Skeletal muscle tissue (tissue), 3 donors: ENCODE measurements at regions not wholly inside any gene's neighbourhood (a gene's known extent, or its start where the extent isn't known, plus 50 kb on each side); places are given as distances from the start of the nearest gene placed in this dataset.
"Not testable (repeated sequence)": the region's sequence is repeated elsewhere in the genome, so short reads cannot be mapped to it uniquely, and the experiment has no call there.

Experiments used
- H3K27ac ChIP-seq: one replicate; pipeline ENCODE4 v1.7.0; 2013; ENCODE audit warnings: mild to moderate bottlenecking, low read depth, low read length, inconsistent platforms
- H3K27me3 ChIP-seq, 3 donors: one replicate each; pipeline ENCODE4 v1.7.0; 2013; ENCODE audit warnings: low read length in 3 of 3; ENCODE audit not compliant: control insufficient read depth in 3 of 3, insufficient read depth in 3 of 3
- H3K36me3 ChIP-seq, 3 donors: one replicate each; pipeline ENCODE4 v1.7.0; 2013; ENCODE audit warnings: low read length in 3 of 3; ENCODE audit not compliant: control insufficient read depth in 3 of 3, insufficient read depth in 3 of 3
- H3K4me1 ChIP-seq, 3 donors: one replicate each; pipeline ENCODE4 v1.7.0; 2013; ENCODE audit warnings: low read length in 3 of 3, mild to moderate bottlenecking in 3 of 3; ENCODE audit not compliant: control insufficient read depth in 3 of 3, insufficient read depth in 3 of 3
- H3K4me3 ChIP-seq, 3 donors: one replicate each; pipeline ENCODE4 v1.7.0; 2013; ENCODE audit warnings: low read length in 3 of 3
- H3K9ac ChIP-seq, 3 donors: one replicate each; pipeline ENCODE4 v1.7.0; 2013; ENCODE audit warnings: low read length in 3 of 3, mild to moderate bottlenecking in 3 of 3, moderate library complexity in 2 of 3, low read depth in 1 of 3
- H3K9me3 ChIP-seq, 3 donors: one replicate each; pipeline ENCODE4 v1.7.0; 2013; ENCODE audit warnings: low read length in 3 of 3; ENCODE audit not compliant: control insufficient read depth in 3 of 3
- donor health status: Osteomylitis.

- Histone ChIP-seq H3K36me3 (no peaks in the 10 kb centered on the region), H3K9ac (no peak overlapping the region), H3K4me1 (peaks cover 0 to 4% (median 0%) of the 10 kb centered on the region in 3 donors), H3K4me3 (no peak overlapping the region), H3K27ac (no peak overlapping the region), H3K27me3 (no peaks in the 10 kb centered on the region), H3K9me3 (peaks cover 0 to 4% (median 2%) of the 10 kb centered on the region in 3 donors)
These were observed 138.0 kb upstream of the KLF6 start for GRCh38 chr10:3923033-3923432.

DNA sequence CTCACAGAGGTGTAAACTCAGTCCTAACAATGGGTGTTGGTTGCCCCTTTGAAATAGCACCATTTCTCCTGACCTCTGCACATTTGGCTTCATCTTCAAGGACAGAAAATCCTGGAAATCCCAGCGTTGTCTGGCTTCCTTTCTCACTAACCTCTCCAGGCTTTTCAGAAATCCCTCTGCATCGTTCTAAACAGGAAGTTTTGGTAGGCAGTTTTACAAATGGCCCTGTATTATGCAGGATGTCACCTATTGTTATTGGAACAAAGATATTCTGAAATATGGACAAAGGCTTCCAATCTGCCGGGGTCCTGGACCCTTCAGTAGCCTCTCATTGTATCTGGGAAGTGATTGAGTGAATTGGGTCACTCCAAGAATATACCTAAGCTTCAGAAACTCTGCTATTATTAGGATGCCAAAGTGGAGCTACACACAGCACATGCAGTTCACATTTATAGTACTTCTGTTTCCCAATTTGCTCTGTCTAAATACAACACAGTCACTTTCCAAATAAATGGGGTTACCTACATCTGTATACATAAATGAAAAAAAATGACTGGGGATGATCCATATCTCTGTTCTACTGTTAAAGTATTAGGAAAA lies 134.8 kb upstream of the KLF6 start:
- H3K9me3 ChIP-seq: peaks cover 1 to 4% (median 2%) of the 10 kb centered on the region in 3 donors
- H3K27me3 ChIP-seq: no peaks in the 10 kb centered on the region
- no peak overlapping the region for H3K9ac ChIP-seq
- H3K4me3 ChIP-seq: no peak overlapping the region
- no peak overlapping the region for H3K27ac ChIP-seq
- H3K36me3 ChIP-seq: no peaks in the 10 kb centered on the region
- peaks cover 0 to 5% (median 0%) of the 10 kb centered on the region in 3 donors for H3K4me1 ChIP-seq

GRCh38 chr10:3917392-3917791 lies 132.4 kb upstream of the KLF6 start:
- H3K9me3 ChIP-seq, H3K27me3 ChIP-seq, H3K27ac ChIP-seq, H3K9ac ChIP-seq, H3K36me3 ChIP-seq, H3K4me3 ChIP-seq, H3K4me1 ChIP-seq: not testable (repeated sequence)

GRCh38 chr10:3914733-3915132 lies 129.7 kb upstream of the KLF6 start:
- Histone ChIP-seq H3K9ac (no peak overlapping the region), H3K4me1 (peaks cover 2 to 10% (median 8%) of the 10 kb centered on the region in 3 donors), H3K9me3 (peaks cover 2 to 4% (median 3%) of the 10 kb centered on the region in 3 donors), H3K4me3 (no peak overlapping the region), H3K27me3 (no peaks in the 10 kb centered on the region), H3K36me3 (no peaks in the 10 kb centered on the region), H3K27ac (no peak overlapping the region)

GRCh38 chr10:3911713-3912442 lies 126.9 kb upstream of the KLF6 start:
- Histone ChIP-seq H3K27me3 (no peaks in the 10 kb centered on the region), H3K4me3 (peak overlapping the region in 2 of 3 donors; percentile 29 to 38), H3K9me3 (peaks cover 0 to 3% (median 0%) of the 10 kb centered on the region in 3 donors), H3K9ac (peak overlapping the region in 1 of 3 donors; percentile 4), H3K36me3 (no peaks in the 10 kb centered on the region), H3K4me1 (peaks cover 11 to 22% (median 21%) of the 10 kb centered on the region in 3 donors), H3K27ac (peak overlapping the region; percentile 38)

- H3K4me3 ChIP-seq: peak overlapping the region in 1 of 3 donors; percentile 29
- H3K36me3 ChIP-seq: no peaks in the 10 kb centered on the region
- peak overlapping the region in 1 of 3 donors; percentile 4 for H3K9ac ChIP-seq
- H3K9me3 ChIP-seq: peaks cover 0 to 3% (median 0%) of the 10 kb centered on the region in 3 donors
- H3K4me1 ChIP-seq: peaks cover 11 to 22% (median 21%) of the 10 kb centered on the region in 3 donors
- H3K27ac ChIP-seq: peak overlapping the region; percentile 38
- H3K27me3 ChIP-seq: no peaks in the 10 kb centered on the region
These were observed 126.2 kb upstream of the KLF6 start for GRCh38 chr10:3911241-3911640.

GRCh38 chr10:3909339-3909738 lies 124.3 kb upstream of the KLF6 start:
- H3K4me3 ChIP-seq: peak overlapping the region in 2 of 3 donors; percentile 2 to 55
- no peaks in the 10 kb centered on the region for H3K9me3 ChIP-seq
- H3K27ac ChIP-seq: peak overlapping the region; percentile 41
- peak overlapping the region in 1 of 3 donors; percentile 64 for H3K9ac ChIP-seq
- H3K36me3 ChIP-seq: no peaks in the 10 kb centered on the region
- no peaks in the 10 kb centered on the region for H3K27me3 ChIP-seq
- H3K4me1 ChIP-seq: peaks cover 11 to 22% (median 18%) of the 10 kb centered on the region in 3 donors

- peak overlapping the region; percentile 55 for H3K27ac ChIP-seq
These were observed 123.2 kb upstream of the KLF6 start for GRCh38 chr10:3908183-3908582.

GRCh38 chr10:3907514-3907913 lies 122.5 kb upstream of the KLF6 start:
- Histone ChIP-seq H3K4me3 (peak overlapping the region in 1 of 3 donors; percentile 5), H3K9ac (peak overlapping the region; percentile 27 to 40 (median 34)), H3K27ac (peak overlapping the region; percentile 55), H3K9me3 (no peaks in the 10 kb centered on the region), H3K4me1 (peaks cover 11 to 22% (median 18%) of the 10 kb centered on the region in 3 donors), H3K36me3 (no peaks in the 10 kb centered on the region), H3K27me3 (no peaks in the 10 kb centered on the region)

More at GRCh38 chr10:3908183-3908582, 123.2 kb upstream of the KLF6 start:
- Histone ChIP-seq H3K4me3 (no peak overlapping the region), H3K4me1 (peaks cover 11 to 22% (median 18%) of the 10 kb centered on the region in 3 donors), H3K36me3 (no peaks in the 10 kb centered on the region), H3K9ac (no peak overlapping the region), H3K27me3 (no peaks in the 10 kb centered on the region), H3K9me3 (no peaks in the 10 kb centered on the region)

GRCh38 chr10:3906511-3907111 lies 121.6 kb upstream of the KLF6 start:
- Histone ChIP-seq H3K9me3 (no peaks in the 10 kb centered on the region), H3K4me3 (no peak overlapping the region), H3K27ac (peak overlapping the region; percentile 55), H3K9ac (no peak overlapping the region), H3K27me3 (no peaks in the 10 kb centered on the region), H3K36me3 (no peaks in the 10 kb centered on the region), H3K4me1 (peaks cover 11 to 18% (median 18%) of the 10 kb centered on the region in 3 donors)
